HS-27A (cell line): ENCODE measurements at regions not wholly inside any gene's neighbourhood (a gene's known extent, or its start where the extent isn't known, plus 50 kb on each side); places are given as distances from the start of the nearest gene placed in this dataset.

Experiments
- DNase-seq: peaks from one replicate; pipeline ENCODE4 v3.0.0-alpha.2; 2012; ENCODE audit warnings: low read depth, missing footprints

DNA sequence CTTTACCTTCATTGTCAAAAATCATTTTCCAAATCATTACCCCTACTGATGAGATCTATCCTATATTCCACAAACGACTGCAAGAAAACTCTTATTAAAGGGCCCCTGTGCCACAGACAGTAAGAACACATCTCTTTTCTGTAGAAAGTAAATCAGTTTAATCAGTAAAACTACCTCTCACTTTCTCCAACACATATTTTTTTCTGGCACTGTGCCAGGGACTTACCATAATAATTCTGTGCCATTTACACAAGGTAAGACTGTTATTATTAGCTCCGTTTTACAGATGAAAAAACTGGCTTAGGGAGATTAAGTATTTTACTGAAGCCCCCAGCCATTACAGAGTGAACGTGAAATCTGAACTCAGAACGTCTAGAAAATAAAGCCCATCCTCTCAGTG, 587.0 kb upstream of the COX7C start:
- DNase-seq = no peak

DNA sequence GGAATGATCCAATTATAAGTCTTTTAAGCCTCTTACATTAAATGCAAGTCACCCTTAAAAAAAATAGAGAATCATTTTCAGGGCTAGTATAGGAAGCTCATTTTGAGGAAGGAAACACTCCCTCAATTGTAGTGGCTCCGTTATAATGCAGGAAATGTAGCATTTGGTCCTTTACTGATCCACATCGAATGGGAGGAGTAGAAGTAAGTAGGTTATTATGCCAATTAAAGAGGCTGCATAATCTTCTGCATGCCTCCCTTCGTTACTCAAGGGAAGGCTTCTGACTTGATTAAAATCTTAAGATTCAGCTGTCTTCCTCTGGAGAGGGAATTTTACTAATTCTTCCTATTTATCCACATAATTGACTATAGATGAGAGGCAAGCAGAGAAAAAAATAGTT, 579.2 kb upstream of the COX7C start:
- no peak for DNase-seq

DNA sequence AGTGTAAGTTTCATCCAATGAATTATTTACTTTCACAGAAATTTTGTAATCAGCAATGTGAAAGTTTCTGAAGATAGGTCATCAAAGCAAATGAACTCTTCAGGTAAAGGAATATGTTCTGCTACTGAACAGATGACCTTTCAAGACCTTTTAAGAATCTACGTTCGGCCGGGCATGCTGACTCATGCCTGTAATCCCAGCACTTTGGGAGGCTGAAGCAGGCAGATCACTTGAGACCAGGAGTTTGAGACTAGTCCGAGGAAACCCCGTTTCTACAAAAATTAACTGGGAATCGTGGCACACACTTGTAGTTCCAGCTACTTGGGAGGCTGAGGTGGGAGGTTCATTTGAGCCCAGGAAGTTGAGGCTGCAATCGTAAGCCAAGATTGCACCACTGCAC, 578.4 kb upstream of the COX7C start:
- no peak for DNase-seq

DNA sequence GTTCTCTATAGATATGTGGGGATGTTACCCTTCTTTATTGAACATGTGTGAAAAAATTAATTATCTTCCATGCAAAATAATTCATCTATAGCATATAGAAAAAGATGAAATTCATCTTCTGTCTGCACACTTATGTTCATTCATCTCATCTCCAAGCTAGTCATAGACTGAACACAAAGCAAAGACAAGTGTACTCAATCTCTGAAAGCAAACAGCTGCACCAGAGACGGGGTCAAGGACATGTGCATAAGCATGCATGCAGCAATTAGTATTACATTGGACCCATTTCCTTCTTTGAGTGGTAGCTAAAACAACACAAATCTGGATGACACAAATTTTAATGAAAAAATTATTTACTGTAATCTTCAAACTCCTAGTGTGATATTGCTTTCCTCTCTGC, 547.0 kb upstream of the COX7C start:
- no peak for DNase-seq

DNA sequence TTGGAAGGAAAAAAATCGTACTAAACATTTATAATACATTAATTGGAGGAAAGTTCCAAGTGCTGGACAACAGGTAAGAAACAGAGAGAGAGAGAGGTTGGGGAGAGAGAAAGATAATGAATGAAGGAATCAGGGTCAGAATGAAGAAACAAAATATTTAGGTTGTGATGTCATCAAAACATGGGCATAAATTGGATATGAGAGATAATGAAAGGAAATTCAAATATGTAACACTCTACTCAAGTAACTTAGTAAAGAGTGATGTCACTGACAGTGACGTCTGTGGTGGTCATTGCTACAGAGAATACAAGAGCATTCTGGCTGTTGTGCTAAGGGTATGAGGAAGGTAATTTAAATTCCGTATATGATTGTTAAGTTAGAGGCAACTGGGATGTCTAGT, 543.4 kb upstream of the COX7C start:
- DNase-seq = no peak

DNA sequence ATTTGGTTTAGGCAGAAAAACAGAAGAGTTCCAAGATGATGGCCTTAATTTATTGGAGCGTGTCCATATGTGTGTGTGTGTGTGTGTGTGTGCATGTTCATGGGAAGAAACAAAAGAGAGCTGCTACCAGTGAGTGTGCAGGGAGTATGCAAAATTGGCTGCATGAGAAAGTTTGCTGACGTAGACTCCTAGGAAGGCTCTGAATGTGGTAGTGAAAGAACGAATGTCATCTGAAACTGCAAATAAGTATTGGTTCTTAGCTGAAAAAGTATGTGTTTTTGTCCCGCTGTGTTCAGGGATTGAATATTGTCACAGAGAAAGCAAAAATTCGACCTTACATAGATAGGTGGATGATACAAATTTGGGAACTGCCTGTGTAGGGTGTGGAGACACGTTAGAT, 542.6 kb upstream of the COX7C start:
- no peak for DNase-seq

DNA sequence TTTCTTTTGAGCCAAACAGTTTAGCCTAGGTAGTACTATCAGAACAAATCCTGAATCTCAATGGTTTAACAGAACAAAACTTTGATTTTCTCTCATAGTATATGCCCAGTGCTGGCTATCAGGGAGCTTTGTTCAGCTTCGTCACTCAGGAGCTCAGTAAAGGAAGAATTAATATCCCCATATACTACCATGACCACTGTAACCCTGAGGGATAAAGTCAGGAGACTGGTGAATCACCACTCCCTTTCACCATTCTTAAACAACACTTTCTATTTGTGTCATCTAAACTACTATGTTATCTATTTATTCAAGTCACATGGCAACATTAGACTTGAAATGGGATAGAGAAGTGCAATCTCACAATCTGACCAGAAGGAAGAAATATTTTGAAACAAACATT, 522.6 kb upstream of the COX7C start:
- no peak for DNase-seq

DNA sequence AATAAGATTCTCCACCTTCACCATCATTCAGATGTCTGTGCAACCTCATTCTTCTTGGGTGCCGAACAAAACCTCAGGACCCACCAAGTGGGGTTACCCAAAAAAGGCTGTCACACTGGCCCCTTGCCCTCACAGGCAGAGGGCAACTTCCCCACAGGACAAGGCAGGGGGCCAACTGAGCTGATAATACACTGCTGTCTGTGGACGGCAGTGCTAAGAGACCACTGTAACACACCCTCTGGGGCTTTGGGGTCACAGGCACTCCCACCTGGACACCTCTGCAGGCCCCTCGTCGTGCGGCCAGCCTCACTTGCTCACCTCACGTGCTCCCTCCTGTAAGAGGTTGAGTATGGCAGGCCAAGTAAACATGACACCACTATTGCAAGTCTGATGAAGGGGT, 515.8 kb upstream of the COX7C start:
- DNase-seq = no peak

DNA sequence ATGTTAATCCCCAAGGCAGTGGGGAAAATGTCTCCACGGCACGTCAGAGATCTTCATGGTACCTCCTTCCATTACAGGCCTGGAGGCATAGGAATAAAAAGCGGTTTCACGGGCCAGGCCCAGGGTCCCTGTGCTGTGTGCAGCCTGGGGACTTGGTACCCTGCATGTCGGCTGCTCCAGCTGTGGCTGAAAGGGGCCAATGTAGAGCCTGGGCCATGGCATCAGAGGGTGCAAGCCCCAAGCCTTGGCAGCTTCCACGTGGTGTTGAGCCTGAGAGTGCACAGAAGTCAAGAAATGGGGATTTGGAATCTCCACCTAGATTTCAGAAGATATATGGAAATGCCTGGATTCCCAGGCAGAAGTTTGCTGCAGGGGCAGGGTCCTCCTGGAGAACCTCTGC, 508.9 kb upstream of the COX7C start:
- no peak for DNase-seq

DNA sequence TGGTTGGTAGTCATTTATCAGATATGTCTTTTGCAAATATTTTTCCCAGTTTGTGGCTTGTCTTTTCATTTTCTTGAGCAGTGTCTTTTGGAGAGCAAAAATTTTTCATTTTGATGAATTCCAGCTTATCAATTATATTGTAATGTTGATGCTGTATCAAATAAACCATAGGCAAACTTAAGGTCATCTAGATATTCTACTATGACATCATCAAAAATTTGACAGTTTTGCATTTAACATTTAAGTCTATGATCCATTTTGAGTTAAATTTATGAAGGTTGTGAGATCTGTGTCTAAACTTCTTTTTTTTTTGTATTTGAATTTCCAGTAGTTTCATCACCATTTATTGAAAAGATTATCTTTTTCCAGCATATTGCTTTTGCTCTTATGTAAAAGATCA, 505.5 kb upstream of the COX7C start:
- no peak for DNase-seq

DNA sequence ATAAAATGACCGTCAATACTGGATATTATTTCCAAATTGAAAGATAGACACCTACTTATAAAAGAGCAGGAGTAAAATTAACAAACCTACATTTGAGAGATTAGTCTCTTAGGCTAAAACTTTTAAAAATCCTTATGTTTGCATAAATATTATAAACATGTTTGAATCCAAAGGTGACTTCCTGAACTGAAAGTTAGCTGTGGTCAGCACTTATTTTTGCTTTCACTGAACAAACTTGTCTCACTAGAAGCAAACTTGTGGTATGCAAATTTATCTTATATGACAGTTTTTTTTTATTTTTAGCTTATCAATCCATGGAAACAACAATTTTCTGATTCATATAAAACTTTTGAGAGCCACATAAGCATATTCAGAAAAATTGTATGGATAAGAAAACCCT, 502.6 kb upstream of the COX7C start:
- no peak for DNase-seq

DNA sequence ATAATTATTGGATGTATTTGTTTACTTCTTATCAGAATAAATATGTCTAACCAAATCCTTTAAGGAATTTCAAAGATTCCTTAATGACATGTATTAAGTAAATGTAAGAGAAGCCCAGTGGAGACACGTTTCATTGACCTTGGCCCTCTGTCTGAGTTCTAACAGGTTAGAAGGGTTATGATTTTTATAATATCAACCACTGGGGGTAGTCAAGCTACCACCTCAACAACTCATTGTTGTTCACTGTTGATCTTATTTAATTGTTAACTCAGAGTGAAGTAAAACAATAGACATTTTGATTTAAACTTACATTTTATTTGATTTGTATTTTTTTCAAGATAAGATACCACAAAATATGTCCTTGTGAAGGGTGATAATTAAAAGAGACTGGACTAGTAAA, 499.2 kb upstream of the COX7C start:
- DNase-seq = no peak

DNA sequence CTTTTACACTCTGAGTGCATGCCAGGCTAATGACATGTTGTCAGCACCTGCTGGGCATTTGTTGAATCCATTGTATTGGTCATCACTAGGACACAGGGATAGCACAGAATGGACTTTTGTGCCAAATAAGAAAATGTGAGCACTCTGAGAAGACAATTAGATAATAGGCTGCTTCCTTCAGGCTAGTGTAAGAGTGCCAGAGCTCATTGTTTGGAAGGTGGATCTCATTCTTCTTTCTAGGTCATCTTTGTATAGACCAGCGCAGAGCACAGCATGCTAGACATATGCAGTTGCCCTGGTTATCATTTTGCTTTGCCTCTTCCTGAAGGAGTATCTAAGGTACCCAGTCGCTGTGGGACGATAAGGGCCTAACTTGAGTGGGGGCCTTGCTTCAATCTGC, 493.4 kb upstream of the COX7C start:
- no peak for DNase-seq

DNA sequence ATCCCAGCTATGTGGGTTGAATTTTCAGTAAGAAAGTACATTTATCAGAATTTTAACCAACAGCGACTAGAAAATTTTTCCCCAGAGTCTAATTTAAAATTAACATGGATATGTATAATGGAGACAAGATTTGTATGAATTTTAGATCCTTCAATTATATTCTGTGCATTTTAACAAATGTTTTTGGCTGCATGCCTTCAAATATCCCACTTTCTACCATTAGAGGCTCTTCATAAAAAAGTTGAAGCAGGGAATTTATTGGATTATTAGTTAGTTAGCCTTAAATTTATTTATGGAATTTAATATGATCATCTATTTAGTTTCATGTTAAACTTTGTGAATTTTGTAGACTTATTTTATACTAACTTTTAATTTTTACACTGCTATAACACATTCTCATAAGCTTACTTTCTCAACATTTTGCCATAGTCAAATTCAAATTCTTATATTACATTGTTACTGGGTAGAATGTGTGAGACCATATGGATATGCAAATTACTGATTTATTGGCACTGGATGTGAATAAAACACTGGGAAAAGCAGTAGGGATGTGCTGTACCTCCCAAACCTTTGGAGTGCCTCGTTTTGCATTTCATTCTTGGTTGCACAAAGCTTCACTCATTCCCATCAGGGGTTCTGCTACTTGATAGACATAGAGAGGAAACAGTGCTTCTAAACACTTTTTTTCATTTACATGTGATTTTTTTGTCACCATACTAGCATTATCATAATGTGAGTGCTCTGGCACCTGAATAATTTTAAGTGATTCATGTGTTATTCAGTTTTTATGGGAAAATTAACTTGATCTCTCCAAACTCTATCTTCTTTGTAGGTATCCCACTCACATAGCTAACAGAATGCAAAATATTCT, 491.8 kb upstream of the COX7C start:
- DNase-seq = no peak

DNA sequence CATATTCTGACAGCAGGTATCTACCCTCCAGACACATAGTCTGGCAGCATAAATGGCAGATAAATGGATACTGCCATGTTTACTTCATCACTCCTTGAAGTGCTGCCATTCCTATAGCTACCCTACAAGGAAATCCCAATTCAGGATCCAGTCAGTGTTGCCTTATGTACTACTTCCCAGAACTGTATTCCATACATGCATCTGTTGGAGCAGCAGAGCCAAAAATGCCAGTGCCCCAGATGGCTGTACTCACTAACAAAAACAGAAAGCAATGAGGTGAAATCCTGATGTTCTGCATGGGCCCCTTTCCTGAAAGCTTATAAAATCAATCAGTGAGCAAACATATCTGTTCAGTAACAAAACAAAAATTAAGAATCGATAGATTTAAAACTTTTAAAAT, 490.0 kb upstream of the COX7C start:
- DNase-seq = no peak

DNA sequence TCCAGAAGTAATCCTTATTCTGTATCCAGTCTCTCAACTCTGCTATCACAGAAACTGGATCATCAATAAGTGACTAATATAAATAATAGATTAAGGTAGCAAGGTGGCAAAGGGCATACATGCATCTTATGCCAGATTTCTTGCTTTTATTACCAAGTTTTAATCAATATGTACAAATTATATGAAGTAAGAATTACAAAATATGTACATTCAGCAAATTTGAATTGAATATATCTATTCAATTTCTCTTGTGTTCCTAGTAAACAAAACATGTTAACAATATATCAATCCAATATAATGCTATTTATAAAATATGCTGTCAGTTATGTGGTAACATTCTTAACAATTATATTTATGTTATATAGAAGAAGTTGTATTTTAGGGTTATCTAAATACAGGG, 488.7 kb upstream of the COX7C start:
- DNase-seq = no peak

DNA sequence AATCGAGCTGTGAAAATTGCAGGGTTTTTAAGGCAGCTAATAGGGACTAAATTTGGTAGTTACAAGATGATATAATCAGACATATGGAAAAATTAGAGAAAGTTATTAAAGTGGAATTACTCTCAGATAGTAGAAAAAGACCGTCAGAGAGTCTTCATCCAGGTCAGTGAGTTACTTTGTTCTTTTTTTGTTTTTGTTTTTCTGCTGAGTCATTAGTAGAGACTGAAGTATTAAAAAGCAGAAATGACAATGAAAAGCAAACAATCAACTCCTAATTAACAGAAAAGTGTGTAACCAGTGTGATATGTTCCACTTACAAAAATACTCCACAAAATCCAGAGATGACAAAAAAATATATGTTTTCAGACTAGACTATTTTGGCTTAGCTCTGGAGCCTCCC, 480.4 kb upstream of the COX7C start:
- no peak for DNase-seq

DNA sequence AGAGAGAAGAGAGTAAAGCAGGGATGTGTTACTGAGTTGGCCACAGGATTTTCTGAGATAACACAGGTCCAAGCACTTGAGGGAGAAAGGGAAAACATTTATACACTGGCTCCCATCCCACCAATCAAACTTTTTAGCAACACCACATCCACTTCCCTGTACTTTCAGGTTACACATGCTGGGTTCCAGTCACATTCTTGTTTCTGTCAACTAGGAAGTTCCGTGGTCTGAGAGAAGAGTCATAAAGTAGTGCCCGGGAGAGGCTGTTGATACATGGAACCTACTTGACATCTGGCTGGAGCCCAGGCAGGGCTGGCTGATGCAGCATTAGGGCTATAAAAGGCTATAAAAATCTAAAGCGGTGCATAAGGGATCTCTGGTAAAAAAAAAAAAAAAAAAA, 473.9 kb upstream of the COX7C start:
- no peak for DNase-seq

DNA sequence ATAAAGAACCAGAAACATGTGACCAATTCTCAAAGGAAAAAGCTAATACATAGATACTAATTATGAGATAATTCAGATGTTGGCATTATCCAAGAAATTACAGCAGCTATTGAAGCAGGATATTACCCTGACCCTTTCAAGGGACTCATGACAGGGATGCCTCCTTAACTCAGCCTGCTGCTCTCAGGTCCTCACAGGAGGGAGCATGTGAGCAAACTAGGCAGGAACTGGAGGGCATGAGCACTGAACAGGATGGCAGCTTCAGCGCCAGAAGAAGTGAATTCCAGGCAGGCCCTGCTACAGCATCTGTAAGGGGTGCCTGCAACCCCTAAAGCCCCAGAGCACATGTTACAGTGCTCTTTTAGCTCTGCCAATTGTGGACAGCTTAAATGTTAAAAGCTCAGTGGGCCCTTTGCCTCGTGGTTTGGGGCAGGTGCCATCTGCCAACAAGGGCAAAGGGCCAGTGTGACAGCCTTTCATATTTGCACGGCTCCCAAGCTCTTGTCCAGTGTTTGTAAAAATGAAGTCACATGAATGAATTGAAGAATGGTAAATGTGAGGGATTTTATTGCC, 464.7 kb upstream of the COX7C start:
- DNase-seq = no peak

DNA sequence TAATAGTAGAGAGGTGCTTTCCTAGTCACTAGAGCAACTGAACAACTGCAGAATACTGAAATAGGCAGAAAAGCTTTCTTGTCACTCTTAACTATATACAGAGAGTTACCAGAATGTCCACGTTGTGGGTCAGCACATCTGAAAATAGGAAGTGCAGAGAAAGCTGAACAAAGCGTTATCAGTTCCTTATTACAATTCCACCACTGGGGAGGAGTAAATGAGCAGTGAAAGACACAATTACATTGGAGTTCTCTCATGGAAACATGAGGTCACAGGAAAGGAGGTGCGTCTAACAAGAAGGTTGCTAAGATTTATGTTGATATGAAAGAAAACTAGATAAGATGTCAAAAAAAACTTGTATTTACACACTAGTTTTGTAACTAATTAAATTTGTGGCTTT, 461.9 kb upstream of the COX7C start:
- DNase-seq = no peak

DNA sequence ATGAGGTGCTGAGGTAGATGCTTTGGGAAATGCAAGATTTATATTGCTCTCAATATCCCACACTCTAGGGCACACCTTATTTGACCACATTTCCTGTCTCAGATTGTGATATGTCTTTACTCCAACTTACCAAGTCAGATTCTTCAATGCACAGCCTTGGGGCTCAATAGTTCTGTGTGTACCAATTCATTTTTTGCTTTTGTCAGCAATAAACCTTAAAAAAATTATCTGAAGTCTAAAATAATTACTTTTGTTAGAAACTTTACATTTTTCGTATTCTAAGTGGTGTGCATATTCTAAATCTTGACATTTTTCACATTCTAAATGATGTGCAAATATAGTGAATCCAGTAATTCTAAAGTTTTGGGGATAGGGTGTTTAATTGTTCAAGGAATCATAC, 447.5 kb upstream of the COX7C start:
- DNase-seq = no peak

DNA sequence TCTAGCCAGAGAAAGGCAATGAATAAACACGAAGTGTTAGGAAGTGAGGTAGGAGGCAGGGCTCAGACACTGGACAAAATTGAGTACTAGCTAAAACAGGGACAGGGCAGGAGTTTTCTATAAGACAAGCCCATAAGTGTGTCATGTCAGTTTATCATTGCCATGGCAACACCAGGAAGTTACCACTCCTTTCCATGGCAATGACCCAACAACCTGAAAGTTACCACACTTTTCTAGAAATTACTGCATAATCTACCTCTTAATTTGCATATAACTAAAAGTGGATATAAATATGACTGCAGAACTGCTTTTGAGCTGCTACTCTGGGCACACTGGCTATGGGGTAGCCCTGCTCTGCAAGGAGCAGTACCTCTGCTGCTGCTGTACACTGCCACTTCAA, 442.5 kb upstream of the COX7C start:
- no peak for DNase-seq

DNA sequence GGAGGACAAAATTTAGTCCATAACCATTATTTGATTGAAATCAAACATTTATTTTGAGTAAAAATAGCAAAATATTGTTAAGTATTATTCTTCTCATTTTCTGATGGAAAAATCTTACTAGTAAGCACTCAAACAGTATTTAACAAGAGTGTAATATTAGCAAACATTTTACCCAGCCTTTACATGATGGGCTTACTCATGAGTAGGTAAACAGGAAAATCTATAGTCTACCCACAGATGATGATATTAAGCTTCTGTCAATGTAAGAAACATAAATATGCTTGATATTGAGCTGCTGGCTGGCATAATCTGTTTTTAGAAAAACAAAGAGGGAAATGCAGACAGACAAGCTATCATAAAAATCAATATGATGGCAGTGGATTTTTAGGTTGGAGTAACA, 418.5 kb upstream of the COX7C start:
- no peak for DNase-seq

DNA sequence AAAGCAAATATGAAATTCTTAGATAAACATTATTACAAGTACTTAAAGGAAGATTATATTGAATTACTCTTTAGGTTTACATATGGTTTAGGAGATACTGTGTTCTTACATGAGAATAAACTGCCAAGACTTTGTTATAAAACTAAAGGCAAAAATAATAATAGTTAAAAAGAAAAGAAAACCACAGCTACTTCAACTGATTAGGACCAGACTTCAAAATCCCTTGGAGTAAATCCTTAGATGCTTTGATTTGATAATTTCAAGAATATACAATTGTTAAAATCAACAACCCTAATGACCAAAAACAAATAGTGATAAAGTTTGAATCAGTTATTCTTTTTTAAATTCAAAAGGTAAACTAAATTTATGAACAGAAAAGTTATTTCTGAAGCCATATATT, 389.6 kb upstream of the COX7C start:
- no peak for DNase-seq
